Epithelial cell of prostate (primary cell): ENCODE measurements at regions not wholly inside any gene's neighbourhood (a gene's known extent, or its start where the extent isn't known, plus 50 kb on each side); places are given as distances from the start of the nearest gene placed in this dataset.
"Not testable (repeated sequence)": the region's sequence is repeated elsewhere in the genome, so short reads cannot be mapped to it uniquely, and the experiment has no call there.

Experiments used
- DNase-seq: peaks from one replicate; pipeline ENCODE4 v3.0.0-alpha.2; 2011; ENCODE audit warnings: low read depth, low spot score
- H3K27ac ChIP-seq: fragments of 450-650 bp; 2 replicates; pipeline ENCODE4 v1.5.1; 2017; ENCODE audit warnings: mild to moderate bottlenecking

- no peak overlapping the region for H3K27ac ChIP-seq
- no peak for DNase-seq
Observed at GRCh38 chr6:9878535-9878934, 536.3 kb downstream of the TFAP2A start.

- DNase-seq = no peak
- H3K27ac ChIP-seq = no peak overlapping the region
Observed at GRCh38 chr6:9875605-9876353, 539.1 kb downstream of the TFAP2A start.

DNA sequence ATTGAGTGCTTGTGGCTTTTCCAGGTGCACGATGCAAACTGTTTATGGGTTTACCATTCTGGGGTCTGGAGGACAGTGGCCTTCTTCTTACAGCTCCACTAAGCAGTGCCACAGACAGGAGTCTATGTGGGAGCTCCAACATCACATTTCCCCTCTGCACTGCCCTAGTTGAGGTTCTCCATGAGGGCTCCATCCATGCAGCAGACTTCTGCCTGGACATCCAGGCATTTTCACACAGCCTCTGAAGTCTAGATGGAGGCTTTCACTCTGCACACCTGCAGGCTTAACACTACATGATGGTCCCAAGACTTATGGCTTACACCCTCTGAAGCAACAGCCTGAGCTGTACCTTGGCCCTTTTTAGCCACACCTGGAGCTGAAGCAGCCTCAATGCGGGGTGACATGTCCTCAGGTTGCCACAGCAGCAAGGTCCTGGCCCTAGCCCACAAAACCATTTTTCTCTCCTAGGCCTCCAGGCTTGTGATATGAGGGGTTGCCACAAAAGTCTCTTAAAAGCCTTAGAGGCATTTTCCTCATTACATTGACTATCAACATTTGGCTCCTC is 552.2 kb downstream of the TFAP2A start:
- DNase-seq = no peak
- no peak overlapping the region for H3K27ac ChIP-seq

DNA sequence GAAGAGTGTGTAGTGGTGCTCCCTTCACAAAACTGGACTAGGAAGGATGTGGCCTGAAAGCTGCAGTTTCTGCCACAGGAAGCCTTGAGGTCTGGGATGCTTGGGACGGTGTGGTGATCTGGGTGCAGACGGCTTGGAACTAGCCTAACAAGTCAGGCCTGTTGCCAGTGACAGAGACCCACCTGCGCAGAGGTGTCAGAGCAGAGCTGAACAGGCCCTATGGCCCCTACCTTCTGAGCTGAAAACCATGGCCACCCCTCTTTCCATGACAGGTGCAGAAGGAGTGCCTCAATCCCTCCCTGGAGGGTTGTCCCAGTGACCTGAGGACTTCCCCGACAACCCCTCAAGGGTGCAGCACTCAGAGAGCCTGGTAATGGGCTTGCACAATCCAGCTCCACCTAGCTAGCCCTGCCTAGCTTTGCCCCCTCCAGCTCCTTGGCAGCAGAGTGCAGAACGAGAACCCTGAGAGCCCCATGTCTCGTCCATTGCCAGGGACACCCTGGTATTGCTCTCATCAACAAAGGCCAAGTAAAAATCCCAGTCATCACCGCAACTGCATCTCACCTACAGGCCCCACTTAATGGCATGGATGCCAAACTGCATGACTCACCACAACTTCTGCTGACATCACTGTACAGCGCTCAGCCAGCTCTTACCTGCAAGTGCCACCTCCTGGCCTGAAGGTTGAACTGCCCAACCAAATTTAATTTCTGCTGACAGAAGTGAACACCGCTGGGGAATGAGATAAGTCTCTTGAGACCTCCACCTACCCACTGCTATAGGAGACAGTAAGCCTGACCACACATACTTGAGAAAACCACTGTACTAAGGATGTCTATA is 563.1 kb downstream of the TFAP2A start:
- DNase-seq = peak; percentile 64
- H3K27ac ChIP-seq = no peak overlapping the region

DNA sequence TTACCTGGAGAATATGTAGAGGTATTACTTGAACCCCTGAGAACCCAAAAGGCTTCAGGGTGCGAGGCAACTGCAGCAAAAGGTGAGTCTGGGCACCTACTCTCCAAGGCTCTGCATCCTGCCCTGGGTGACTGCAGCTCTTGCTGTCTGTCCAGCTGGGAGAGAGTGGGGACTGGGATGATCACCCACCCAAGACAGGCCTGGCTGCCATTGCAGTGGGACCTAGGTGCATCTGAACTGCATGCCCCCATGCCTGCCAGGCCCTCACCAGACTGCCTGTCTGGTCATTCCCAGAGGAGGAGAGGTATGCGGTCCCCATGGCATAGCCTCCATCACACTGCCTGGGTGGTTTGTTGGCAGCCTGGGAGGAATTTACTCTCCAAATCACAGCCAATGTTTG is 563.9 kb downstream of the TFAP2A start:
- H3K27ac ChIP-seq = no peak overlapping the region
- DNase-seq = no peak

- peak overlapping the region; percentile 18 for H3K27ac ChIP-seq
- DNase-seq = peak; percentile 81
Observed at GRCh38 chr6:9848094-9848493, 566.8 kb downstream of the TFAP2A start.

GRCh38 chr6:9841886-9842725 is 572.8 kb downstream of the TFAP2A start:
- no peak for DNase-seq
- no peak overlapping the region for H3K27ac ChIP-seq

DNA sequence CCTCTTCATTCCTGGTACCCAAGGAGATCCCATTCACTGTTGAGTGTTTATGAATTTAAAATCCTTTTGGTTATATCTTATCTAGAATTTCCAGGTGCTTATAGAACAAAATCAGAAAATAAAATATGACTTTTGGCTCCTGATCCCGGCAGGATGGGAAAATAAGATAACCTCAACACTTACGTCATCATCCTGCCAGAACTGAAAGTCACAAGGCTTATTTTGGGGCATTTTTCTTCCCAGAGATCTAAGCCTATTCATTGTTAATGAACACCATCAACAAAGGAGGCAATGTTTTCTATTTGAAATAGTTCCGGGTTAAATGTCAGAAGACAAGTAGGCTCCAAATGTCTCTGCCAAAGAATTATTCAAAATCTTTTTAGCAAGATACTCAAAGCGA is 580.6 kb downstream of the TFAP2A start:
- H3K27ac ChIP-seq = no peak overlapping the region
- no peak for DNase-seq

GRCh38 chr6:9831783-9832182 is 583.1 kb downstream of the TFAP2A start:
- no peak overlapping the region for H3K27ac ChIP-seq
- DNase-seq = no peak

GRCh38 chr6:9830808-9831207 is 584.1 kb downstream of the TFAP2A start:
- no peak overlapping the region for H3K27ac ChIP-seq
- no peak for DNase-seq

GRCh38 chr6:9825526-9825925 is 589.3 kb downstream of the TFAP2A start:
- no peak overlapping the region for H3K27ac ChIP-seq

GRCh38 chr6:9810727-9811126 is 604.1 kb downstream of the TFAP2A start:
- not testable (repeated sequence) for H3K27ac ChIP-seq, DNase-seq

More at GRCh38 chr6:9825526-9825925, 589.3 kb downstream of the TFAP2A start:
- no peak for DNase-seq

DNA sequence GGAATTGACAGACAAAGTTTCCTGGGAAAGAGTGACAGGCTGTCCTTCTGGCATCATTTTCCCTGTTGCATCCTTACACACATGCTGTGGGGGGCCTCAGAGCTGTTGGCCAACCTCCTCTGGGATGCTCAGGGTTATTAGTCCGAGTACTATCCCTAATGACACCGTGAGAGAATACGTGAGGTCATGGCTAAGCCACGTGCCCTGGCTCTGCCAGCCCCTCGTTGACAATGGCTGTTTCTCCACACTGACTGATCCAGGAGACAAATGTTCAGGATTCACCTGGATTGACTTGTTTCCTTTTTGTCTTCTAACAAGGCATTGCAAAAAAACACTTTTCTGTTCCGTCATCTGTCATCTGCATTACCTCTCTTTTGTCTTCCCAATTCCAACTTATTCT is 604.6 kb downstream of the TFAP2A start:
- no peak for DNase-seq
- no peak overlapping the region for H3K27ac ChIP-seq

DNA sequence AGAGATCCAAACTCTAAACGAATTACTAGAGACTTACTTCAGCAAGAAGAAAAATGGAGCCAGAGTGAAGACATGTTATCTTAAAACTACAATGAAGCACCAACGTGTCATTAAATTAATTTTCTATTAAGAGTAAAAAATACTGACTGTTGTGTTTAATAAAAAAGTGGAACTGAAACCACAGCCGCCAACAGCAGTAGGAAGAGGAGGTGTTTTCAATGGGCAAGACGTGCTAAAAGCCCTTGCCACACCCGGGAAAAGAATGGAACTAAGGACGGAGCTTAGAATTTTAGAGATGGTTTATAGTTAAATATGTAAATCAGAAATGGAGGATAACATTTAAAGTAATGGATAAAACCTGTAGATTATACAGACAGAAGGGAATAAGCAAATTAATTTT is 608.7 kb downstream of the TFAP2A start:
- no peak for DNase-seq
- H3K27ac ChIP-seq = no peak overlapping the region

- H3K27ac ChIP-seq = no peak overlapping the region
- no peak for DNase-seq
Observed at GRCh38 chr6:9801249-9801754, 613.6 kb downstream of the TFAP2A start.

- DNase-seq = no peak
- no peak overlapping the region for H3K27ac ChIP-seq
Observed at GRCh38 chr6:9799582-9799981, 615.3 kb downstream of the TFAP2A start.

DNA sequence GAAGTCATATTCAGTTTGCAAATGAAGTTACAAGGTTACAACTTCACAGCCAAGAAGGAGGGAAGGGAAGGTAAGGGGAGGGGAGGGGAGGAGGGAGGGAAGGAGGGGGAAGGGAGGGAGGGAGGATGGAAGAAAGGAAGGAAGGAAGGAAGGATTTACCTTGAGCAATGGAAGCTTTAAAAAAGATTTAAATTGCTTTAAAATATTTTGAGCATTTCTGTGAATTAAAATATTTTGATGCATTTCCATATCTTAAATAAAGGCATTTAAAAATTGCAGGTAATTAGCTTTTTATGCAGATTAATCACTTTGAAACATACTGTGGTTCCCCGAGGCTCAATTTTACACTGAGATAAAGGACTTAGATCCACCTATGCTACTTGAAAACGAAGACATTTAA is 618.0 kb downstream of the TFAP2A start:
- DNase-seq = no peak
- no peak overlapping the region for H3K27ac ChIP-seq

DNA sequence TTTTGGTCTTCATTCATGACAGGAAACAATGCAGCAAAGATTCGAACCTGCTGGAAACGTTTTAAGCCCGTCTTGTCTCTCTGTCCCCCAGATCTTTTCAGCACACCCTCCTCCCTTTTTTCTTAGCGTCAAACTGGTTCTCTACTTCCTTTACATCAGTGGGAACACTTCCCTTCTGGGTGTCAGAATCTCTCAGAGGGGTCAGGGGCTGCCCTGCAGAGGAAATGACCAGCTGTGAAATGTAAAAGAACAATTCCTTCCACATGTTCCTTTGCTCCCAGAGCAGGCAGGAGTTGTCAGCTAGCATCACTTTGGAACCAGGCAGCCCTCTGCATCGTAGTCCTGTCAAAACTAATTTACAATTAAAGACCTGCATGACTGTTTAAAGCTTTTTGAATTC is 619.0 kb downstream of the TFAP2A start:
- DNase-seq = no peak

DNA sequence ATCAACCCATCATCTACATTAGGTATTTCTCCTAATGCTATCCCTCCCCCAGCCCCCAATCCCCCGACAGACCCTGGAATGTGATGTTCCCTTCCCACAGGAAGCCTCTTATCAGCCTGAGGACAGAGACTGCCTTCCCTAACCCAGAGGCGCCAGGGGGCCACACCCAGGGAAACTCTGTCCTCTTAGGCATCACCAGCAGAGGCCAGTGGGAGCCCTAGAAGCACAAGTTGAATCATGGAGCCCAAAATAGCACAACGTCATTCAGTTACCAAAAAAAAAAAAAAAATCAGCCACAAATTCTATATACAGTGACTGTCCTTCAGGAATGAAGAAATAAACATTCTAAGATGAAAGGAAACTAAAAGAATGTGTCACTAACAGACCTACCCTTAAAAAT is 625.7 kb downstream of the TFAP2A start:
- no peak overlapping the region for H3K27ac ChIP-seq
- no peak for DNase-seq

More for the DNA sequence above, 619.0 kb downstream of the TFAP2A start:
- H3K27ac ChIP-seq = no peak overlapping the region

DNA sequence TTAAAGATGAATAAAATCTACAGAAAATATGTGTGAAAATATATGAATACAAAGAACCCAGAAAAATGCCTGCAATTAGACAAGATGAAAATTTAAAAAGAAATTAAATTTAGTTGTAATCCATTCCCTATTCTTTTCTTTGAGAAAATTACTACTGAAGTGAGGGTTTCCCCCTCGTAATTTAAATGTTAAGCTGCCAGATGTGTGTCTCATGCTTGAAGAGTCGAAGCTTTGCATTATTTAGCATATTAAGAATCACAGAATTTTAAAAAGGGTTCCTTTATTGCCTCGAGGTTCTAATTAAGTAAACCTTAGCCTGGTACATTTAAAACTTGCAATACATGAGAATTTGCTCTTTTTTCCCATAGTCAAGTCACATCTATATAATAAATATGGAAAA is 630.1 kb downstream of the TFAP2A start:
- DNase-seq = no peak
- H3K27ac ChIP-seq = no peak overlapping the region
